ENCODE measurements at regions not wholly inside any gene's neighbourhood (a gene's known extent, or its start where the extent isn't known, plus 50 kb on each side); places are given as distances from the start of the nearest gene placed in this dataset.
"Not testable (repeated sequence)": the region's sequence is repeated elsewhere in the genome, so short reads cannot be mapped to it uniquely, and the experiment has no call there.

GRCh38 chr20:52098186-52098585 is 93.4 kb downstream of the ZFP64 start:
- no peak for DNase-seq (ENCODE audit: low spot score)

GRCh38 chr20:52096117-52096516 is 95.5 kb downstream of the ZFP64 start:
- no peak for DNase-seq (ENCODE audit: low spot score)

GRCh38 chr20:52094693-52095092 is 96.9 kb downstream of the ZFP64 start:
- DNase-seq (ENCODE audit: low spot score): no peak

GRCh38 chr20:52093575-52093974 is 98.0 kb downstream of the ZFP64 start:
- DNase-seq (ENCODE audit: low spot score): no peak

- no peak for DNase-seq (ENCODE audit: low spot score)
Measured at GRCh38 chr20:52090035-52090434, 101.5 kb downstream of the ZFP64 start.

GRCh38 chr20:52087471-52087870 is 104.1 kb downstream of the ZFP64 start:
- no peak for DNase-seq (ENCODE audit: low spot score)

- DNase-seq (ENCODE audit: low spot score): no peak
Measured at GRCh38 chr20:52086878-52087277, 104.7 kb downstream of the ZFP64 start.

GRCh38 chr20:52084727-52085126 is 106.9 kb downstream of the ZFP64 start:
- no peak for DNase-seq (ENCODE audit: low spot score)

GRCh38 chr20:52083627-52084232 is 107.8 kb downstream of the ZFP64 start:
- peak; percentile 63 for DNase-seq (ENCODE audit: low spot score)

GRCh38 chr20:52082612-52083011 is 109.0 kb downstream of the ZFP64 start:
- no peak for DNase-seq (ENCODE audit: low spot score)

GRCh38 chr20:52081791-52082190 is 109.8 kb downstream of the ZFP64 start:
- no peak for DNase-seq (ENCODE audit: low spot score)

GRCh38 chr20:52081066-52081465 is 110.5 kb downstream of the ZFP64 start:
- DNase-seq (ENCODE audit: low spot score): no peak

- no peak for DNase-seq (ENCODE audit: low spot score)
Measured at GRCh38 chr20:52078289-52078688, 113.3 kb downstream of the ZFP64 start.

GRCh38 chr20:52076164-52076563 is 115.4 kb downstream of the ZFP64 start:
- no peak for DNase-seq (ENCODE audit: low spot score)

- DNase-seq (ENCODE audit: low spot score): no peak
Measured at GRCh38 chr20:52075400-52075799, 116.2 kb downstream of the ZFP64 start.

- DNase-seq (ENCODE audit: low spot score): no peak
Measured at GRCh38 chr20:52071136-52071535, 120.4 kb downstream of the ZFP64 start.

- DNase-seq (ENCODE audit: low spot score): no peak
Measured at GRCh38 chr20:52064931-52065330, 126.6 kb downstream of the ZFP64 start.

GRCh38 chr20:52062452-52063209 is 128.9 kb downstream of the ZFP64 start:
- DNase-seq (ENCODE audit: low spot score): no peak

GRCh38 chr20:52060794-52061714 is 130.5 kb downstream of the ZFP64 start:
- DNase-seq (ENCODE audit: low spot score): no peak

- DNase-seq (ENCODE audit: low spot score): not testable (repeated sequence)
Measured at GRCh38 chr20:52057133-52057532, 134.4 kb downstream of the ZFP64 start.

- DNase-seq (ENCODE audit: low spot score): no peak
Measured at GRCh38 chr20:52056203-52057062, 135.1 kb downstream of the ZFP64 start.

GRCh38 chr20:52054123-52054522 is 137.5 kb downstream of the ZFP64 start:
- no peak for DNase-seq (ENCODE audit: low spot score)

Measured in D341Med (cell line).